Ecto neural progenitor cell (in vitro differentiated cells): ENCODE measurements at regions not wholly inside any gene's neighbourhood (a gene's known extent, or its start where the extent isn't known, plus 50 kb on each side); places are given as distances from the start of the nearest gene placed in this dataset.
"Not testable (repeated sequence)": the region's sequence is repeated elsewhere in the genome, so short reads cannot be mapped to it uniquely, and the experiment has no call there.

Experiments used
- DNase-seq: peaks from one replicate; pipeline ENCODE4 v3.0.0-alpha.2; 2018; ENCODE audit warnings: low spot score

DNA sequence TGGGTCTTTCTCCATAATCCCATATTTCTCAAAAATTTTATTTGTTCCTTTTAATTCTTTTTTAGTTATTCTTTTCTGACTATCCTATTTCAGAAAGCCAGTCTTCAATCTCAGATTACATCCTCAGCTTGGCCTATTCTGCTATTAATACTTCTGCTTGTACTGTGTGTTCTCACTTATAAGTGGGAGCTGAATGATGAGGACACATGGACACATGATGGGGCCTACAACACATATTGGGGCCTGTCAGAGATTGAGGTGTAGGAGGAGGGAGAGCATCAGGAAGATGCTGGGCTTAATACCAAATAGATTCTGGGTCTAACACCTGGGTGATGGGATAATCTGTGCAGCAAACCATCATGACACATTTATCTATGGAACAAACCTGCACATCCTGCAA is 82.3 kb downstream of the MAGEE1 start:
- no peak for DNase-seq

DNA sequence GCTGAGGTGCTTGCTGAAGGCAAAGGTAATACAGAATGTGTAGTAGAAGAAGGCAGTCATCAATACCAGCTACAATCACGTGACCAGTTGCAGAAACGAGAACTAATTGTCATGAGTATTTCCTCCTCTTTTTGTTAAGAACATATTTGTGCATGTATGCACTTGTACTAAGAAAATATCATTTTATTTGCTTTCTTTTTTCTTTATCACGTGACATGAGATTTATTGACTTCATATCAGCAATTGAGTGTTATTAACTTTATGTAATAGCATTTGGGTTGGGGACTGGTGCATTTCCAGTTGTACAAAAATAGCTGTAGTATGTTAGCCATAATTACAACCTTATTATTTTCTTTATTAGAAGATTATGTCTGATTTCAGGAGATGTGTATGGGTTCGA is 90.0 kb downstream of the MAGEE1 start:
- no peak for DNase-seq

DNA sequence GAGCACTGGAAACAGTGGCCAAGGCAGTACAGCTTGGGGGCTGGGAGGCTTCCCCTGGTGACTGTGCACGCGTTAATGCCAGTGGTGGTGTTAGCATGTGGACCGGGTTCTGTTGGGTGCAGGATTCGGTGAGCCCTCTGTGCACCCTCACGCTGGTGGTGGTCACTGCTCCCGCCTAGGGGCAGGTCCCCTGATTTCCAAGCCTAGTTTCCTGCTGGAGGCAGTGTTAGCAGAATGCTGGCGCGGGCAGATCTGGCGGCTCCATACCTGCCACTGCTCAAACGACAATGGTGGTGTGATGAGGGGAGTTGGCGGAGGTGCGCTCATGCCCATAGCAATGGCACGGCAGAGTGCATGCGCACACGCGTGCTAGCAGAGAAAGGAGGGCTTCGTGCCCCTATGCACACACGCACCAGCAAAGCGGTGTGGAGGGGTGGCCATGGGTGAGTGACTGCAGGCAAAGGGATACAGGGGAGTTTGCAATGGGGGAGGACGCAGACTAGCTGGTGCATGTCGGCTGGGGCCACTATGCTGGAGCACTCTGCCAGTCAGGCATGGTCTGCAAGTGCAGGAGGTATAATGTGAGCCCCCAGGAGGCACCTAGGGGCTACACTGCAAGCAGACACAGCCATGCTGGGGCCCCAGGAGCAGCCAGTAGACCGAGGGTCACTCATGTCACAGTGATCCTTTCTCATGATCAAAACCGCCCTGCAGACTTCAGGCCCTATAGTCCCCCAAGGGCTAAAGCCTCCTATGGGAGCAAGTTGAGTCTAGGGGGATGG is 93.0 kb downstream of the MAGEE1 start:
- no peak for DNase-seq

DNA sequence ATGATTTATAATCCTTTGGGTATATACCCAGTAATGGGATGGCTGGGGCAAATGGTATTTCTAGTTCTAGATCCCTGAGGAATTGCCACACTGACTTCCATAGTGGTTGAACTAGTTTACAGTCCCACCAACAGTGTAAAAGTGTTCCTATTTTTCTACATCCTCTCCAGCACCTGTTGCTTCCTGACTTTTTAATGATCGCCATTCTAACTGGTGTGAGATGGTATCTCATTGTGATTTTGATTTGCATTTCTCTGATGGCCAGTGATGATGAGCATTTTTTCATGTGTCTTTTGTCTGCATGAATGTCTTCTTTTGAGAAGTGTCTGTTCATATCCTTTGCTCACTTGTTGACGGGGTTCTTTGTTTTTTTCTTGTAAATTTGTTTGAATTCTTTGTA is 108.2 kb downstream of the MAGEE1 start:
- DNase-seq: not testable (repeated sequence)

DNA sequence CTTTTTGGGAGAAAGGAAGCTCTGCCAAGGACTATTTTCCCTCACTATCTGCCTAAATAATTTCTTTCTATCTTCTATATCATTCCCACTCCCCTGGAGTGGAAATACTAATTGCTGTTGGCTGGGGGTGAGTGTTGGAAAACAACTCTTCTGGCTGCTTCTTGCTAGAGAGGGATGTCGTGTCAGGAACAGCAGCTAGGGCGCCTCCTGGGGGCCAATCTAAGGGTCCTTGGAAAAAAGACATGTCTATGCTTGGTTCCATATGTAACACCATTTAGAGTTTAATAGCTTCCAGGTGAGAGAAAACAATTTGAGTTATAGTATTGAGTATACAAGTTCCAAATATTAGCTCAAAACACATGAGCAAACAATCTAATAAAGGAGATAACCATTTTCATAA is 111.3 kb downstream of the MAGEE1 start:
- no peak for DNase-seq

DNA sequence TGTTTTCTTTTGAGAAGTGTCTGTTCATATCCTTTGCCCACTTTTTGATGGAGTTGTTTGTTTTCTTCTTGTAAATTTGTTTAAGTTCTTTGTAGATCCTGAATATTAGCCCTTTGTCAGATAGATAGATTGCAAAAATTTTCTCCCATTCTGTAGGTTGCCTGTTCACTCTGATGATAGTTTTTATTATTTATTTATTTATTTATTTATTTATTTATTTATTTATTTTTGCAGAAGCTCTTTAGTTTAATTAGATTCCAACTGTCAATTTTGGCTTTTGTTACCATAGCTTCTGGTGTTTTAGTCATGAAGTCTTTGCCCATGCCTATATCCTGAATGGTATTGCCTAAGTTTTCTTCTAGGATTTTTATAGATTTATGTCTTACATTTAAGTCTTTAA is 115.9 kb downstream of the MAGEE1 start:
- DNase-seq: not testable (repeated sequence)

DNA sequence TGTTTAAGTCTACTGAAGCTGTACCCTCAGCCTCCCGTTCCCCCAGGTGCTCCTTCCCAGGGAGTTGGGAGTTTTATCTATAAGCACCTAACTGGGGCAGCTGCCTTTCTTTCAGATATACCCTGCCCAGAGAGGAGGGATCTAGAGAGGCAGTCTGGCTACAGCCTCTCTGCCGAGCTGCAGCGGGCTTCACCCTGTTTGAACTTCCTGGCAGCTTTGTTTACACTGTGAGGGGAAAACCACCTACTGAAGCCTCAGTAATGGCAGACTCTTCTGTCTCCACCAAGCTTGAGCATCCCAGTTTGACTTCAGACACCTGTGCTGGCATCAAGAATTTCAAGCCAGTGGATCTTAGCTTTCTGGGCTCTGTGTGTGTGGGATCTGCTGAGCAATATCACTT is 122.5 kb downstream of the MAGEE1 start:
- DNase-seq: no peak

DNA sequence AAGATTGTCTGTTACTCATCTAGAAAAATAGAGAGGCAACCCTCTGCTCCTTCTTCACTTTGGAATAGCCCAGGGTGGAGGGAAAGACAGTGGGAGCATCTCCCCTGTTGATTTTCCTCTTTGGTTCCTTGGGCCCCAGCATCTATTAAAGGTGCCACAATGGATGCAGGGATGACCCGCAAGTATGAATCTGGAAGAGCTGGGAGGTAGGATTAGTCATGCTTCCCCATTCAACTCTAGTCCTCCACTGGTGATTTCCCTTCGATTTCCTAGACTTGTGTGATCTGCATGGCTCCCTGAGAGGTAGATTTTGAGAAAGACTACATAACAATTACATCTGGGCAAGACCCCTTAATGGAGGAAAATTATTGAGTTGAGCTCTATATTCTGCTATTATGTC is 127.8 kb downstream of the MAGEE1 start:
- no peak for DNase-seq

DNA sequence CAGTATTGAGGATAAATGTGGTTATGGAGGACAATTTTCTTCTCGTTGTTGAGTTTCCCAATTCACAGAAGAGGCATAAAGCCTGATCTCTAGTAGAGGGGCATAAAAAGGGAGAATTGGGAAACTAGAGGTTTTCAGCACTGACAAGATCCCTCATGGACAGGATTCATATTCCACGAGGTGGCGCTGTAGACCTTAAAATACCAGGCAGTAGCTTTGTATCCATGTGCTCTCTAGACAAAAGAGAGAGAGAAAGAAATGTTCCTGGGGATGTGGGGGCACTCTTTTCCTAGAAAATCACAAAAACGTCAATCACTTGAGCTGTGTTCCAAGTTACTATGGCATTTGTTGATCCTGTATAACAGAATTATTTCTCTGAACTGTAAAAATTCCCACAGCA is 128.3 kb downstream of the MAGEE1 start:
- DNase-seq: peak; percentile 49

DNA sequence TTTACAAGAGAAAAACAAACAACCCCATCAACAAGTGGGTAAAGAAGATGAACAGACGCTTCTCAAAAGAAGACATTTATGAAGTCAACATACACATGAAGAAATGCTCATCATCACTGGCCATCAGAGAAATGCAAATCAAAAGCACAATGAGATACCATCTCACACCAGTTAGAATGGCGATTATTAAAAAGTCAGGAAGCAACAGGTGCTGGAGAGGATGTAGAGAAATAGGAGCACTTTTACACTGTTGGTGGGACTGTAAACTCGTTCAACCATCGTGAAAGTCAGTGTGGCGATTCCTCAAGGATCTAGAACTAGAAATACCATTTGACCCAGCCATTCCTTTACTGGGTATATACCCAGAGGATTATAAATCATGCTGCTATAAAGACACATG is 137.3 kb downstream of the MAGEE1 start:
- DNase-seq: not testable (repeated sequence)

DNA sequence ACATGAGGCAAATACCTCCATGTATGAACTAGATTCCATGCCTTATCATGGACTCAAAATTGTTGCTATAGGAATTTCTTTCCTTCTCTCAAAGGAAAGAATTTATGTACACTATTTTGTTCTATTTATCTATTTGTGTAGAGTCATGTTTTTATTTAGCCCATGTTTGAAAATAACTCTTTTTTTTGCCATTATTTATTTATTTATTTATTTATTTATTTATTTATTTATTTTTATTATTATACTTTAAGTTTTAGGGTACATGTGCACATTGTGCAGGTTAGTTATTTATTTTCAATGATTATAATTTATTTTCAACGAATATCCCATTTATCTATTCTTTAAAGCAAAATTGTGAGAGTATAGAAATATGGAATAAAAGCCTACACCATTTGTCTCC is 177.9 kb downstream of the MAGEE1 start:
- DNase-seq: no peak

DNA sequence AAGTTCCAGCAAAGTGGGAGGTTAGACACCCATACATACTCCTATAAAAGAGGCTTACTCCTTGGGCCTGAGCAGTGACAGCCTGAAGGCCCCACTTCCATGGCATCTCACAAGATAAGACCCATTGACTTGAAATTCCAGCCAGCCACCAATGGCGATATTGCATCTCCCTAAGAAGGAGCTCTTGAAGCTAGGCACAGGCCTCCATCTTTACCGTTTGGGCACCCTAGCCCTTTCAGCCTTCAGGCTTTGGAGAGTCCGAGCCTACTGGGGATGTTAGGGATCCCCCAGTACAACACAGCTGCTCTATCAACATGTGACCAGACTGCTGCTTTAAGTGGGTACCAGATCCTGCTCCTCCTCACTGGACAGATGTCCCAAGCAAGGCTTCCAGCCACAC is 189.5 kb downstream of the MAGEE1 start:
- DNase-seq: no peak

DNA sequence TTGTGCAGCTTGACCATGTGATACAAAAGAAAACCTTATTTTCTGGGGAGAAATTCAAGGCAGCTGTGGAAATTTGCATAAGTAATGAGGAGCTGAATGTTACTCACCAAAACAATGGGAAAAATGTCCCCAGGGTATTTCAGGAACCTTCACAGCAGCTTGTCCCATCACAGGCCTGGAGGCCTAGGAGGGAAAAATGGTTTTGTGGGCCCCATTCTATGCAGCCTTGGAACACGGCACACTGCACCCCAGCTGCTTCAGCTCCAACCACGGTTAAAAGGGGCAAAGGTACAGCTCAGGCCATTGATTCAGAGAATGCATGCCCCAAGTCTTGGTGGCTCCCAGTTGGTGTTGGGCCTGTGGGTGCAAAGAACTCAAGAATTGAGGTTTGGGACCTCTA is 216.1 kb downstream of the MAGEE1 start:
- DNase-seq: no peak

DNA sequence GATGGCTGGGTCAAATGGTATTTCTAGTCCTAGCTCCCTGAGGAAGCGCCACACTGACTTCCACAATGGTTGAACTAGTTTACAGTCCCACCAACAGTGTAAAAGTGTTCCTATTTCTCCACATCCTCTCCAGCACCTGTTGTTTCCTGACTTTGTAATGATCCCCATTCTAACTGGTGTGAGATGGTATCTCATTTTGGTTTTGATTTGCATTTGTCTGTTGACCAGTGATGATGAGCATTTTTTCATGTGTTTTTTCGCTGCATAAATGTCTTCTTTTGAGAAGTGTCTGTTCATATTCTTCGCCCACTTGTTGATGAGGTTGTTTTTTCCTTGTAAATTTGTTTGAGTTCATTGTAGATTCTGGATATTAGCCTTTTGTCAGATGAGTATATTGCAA is 223.9 kb downstream of the MAGEE1 start:
- not testable (repeated sequence) for DNase-seq

DNA sequence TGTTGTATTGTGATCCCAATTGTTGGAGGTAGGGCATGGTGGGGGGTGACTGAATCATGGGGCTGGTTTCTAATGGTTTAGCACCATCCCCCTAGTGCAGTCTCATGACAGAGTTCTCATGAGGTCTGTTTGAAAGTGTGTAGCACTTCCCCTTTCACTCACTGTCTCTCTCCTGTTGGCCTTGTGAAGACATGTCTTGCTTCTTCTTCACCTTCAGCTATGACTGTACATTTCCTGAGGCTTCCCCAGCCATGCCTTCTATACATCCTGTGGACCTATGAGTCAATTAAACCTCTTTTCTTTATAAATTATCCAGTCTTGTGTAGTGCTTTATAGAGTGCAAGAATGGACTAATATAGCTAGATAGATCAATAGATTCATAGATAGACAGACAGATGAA is 230.0 kb downstream of the MAGEE1 start:
- DNase-seq: no peak
